Liver (tissue), 7 donors: ENCODE measurements at regions not wholly inside any gene's neighbourhood (a gene's known extent, or its start where the extent isn't known, plus 50 kb on each side); places are given as distances from the start of the nearest gene placed in this dataset.

ENCODE experiments used
- DNase-seq: peaks from one replicate; pipeline ENCODE4 v3.0.0-alpha.2; 2017; ENCODE audit warnings: low spot score
- H3K27ac ChIP-seq, 2 donors: one replicate each; pipeline ENCODE4 v1.7.0; 2013; ENCODE audit warnings: inconsistent platforms in 2 of 2, low read length in 2 of 2, control low read depth in 1 of 2, low read depth in 1 of 2, mild to moderate bottlenecking in 1 of 2
- H3K27me3 ChIP-seq, 4 donors: one replicate each; pipeline versions ENCODE4 v1.6.1 to v1.7.0; 2013; ENCODE audit warnings: low read length in 3 of 4, inconsistent platforms in 1 of 4, mild to moderate bottlenecking in 1 of 4, moderate library complexity in 1 of 4; ENCODE audit not compliant: control insufficient read depth in 4 of 4, insufficient read depth in 4 of 4
- H3K36me3 ChIP-seq, 4 donors: one replicate each; pipeline versions ENCODE4 v1.6.1 to v1.7.0; 2013; ENCODE audit warnings: low read length in 3 of 4, mild to moderate bottlenecking in 3 of 4, low read depth in 1 of 4, moderate library complexity in 1 of 4; ENCODE audit not compliant: control insufficient read depth in 4 of 4, insufficient read depth in 3 of 4
- H3K4me1 ChIP-seq, 4 donors: one replicate each; pipeline versions ENCODE4 v1.6.1 to v1.7.0; 2013; ENCODE audit warnings: low read length in 3 of 4, mild to moderate bottlenecking in 3 of 4, moderate library complexity in 1 of 4; ENCODE audit not compliant: control insufficient read depth in 4 of 4, insufficient read depth in 4 of 4
- H3K4me3 ChIP-seq, 3 donors: one replicate each; pipeline versions ENCODE4 v1.6.1 to v1.7.0; 2013; ENCODE audit warnings: low read length in 3 of 3, control low read depth in 1 of 3, low read depth in 1 of 3, mild to moderate bottlenecking in 1 of 3
- H3K9ac ChIP-seq, 2 donors: one replicate each; pipeline ENCODE4 v1.7.0; 2013; ENCODE audit warnings: low read length in 2 of 2, mild to moderate bottlenecking in 2 of 2, moderate library complexity in 2 of 2, control low read depth in 1 of 2, low read depth in 1 of 2
- H3K9me3 ChIP-seq, 4 donors: one replicate each; pipeline versions ENCODE4 v1.6.1 to v1.7.0; 2013; ENCODE audit warnings: low read length in 3 of 4; ENCODE audit not compliant: control insufficient read depth in 4 of 4
- EGR1 ChIP-seq, 2 donors: IDR thresholded peaks; 2 replicates each; pipeline ENCODE4 v1.6.1; 2016 to 2018; ENCODE audit warnings: antibody characterized with exemption in 2 of 2, low read depth in 2 of 2
- FOXA2 ChIP-seq: IDR thresholded peaks from 2 replicates; pipeline ENCODE4 v1.6.1; 2016; ENCODE audit warnings: antibody characterized with exemption
- HNF4A ChIP-seq, 2 donors: conservative IDR thresholded peaks; 2 replicates each; pipeline ENCODE4 v1.6.1; 2016; ENCODE audit warnings: antibody characterized with exemption in 2 of 2, mild to moderate bottlenecking in 2 of 2
- JUND ChIP-seq, 2 donors: IDR thresholded peaks; 2 replicates each; pipeline ENCODE4 v1.6.1; 2016; ENCODE audit warnings: antibody characterized with exemption in 2 of 2
- RAD21 ChIP-seq, 2 donors: IDR thresholded peaks; 2 replicates each; pipeline ENCODE4 v1.6.1; 2016; ENCODE audit warnings: antibody characterized with exemption in 2 of 2, mild to moderate bottlenecking in 2 of 2
- YY1 ChIP-seq: IDR thresholded peaks from 2 replicates; pipeline ENCODE4 v1.6.1; 2016; ENCODE audit warnings: antibody characterized with exemption, mild to moderate bottlenecking
- ZBTB33 ChIP-seq: IDR thresholded peaks from 2 replicates; pipeline ENCODE4 v1.6.1; 2016; ENCODE audit warnings: antibody characterized with exemption
- WGBS: extraction: QIAGEN DNeasy Blood & Tissue Kit; methylation state at CpG from one replicate; pipeline ENCODE4 v1.1.7; 2013; 5-methylcytosine and 5-hydroxymethylcytosine counted together
- TF ChIP-seq, protein P1 (sequence below): IDR thresholded peaks from 2 replicates; pipeline ENCODE4 v1.6.1; 2016; ENCODE audit warnings: antibody characterized with exemption
- TF ChIP-seq, protein P2 (sequence below): IDR thresholded peaks from 2 replicates; pipeline ENCODE4 v1.6.1; 2016; ENCODE audit warnings: antibody characterized with exemption
- donor health status: healthy.
- donor health status: healthy.
- donor health status: healthy.
- donor health status: healthy.

GRCh38 chr18:51647346-51647745 lies 449.9 kb upstream of the MEX3C start (continued):
- TF ChIP-seq, protein P1, sequence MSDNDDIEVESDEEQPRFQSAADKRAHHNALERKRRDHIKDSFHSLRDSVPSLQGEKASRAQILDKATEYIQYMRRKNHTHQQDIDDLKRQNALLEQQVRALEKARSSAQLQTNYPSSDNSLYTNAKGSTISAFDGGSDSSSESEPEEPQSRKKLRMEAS: no peak
- no peak for TF ChIP-seq EGR1 (IDR thresholded peaks at IDR 0.05; ENCODE audit: low read depth in 2 of 2)

DNA sequence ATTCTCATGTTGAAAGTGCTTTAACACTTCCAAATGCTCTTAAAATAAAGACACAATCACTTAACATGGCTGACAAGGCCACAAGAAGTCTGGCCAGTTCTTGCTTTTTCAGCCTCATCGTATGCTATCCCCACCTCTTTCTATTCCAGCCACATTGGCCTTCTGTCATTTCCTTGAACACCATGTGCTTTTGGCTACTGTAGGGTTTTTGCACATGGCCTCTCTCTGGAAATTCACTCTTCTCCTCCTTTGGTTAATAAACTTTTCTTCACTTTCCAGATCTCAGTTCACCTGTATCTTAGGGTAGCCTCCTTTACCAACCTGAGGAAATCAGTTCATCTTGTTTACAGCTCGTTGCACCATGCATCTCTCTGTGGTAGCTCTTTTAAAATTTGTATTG lies 450.5 kb upstream of the MEX3C start:
- Histone ChIP-seq H3K27ac (no peak overlapping the region), H3K4me1 (no peaks in the 10 kb centered on the region), H3K9me3 (no peaks in the 10 kb centered on the region), H3K4me3 (no peak overlapping the region), H3K27me3 (no peaks in the 10 kb centered on the region), H3K9ac (no peak overlapping the region), H3K36me3 (no peaks in the 10 kb centered on the region)
- no peak for TF ChIP-seq ZBTB33
- TF ChIP-seq JUND (IDR thresholded peaks at IDR 0.05): no peak
- TF ChIP-seq, protein P2, sequence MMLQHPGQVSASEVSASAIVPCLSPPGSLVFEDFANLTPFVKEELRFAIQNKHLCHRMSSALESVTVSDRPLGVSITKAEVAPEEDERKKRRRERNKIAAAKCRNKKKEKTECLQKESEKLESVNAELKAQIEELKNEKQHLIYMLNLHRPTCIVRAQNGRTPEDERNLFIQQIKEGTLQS: no peak
- TF ChIP-seq YY1: no peak
- no peak for TF ChIP-seq RAD21 (IDR thresholded peaks at IDR 0.05)
- TF ChIP-seq EGR1 (IDR thresholded peaks at IDR 0.05; ENCODE audit: low read depth in 2 of 2): no peak
- TF ChIP-seq, protein P1: no peak
- DNase-seq: no peak
- 69% methylated on average over 2 of the region's 2 CpGs for WGBS

- H3K27me3 ChIP-seq: peaks cover 0 to 3% (median 0%) of the 10 kb centered on the region in 4 donors
- H3K27ac ChIP-seq: no peak overlapping the region
- no peak overlapping the region for H3K9ac ChIP-seq
- no peak for TF ChIP-seq FOXA2
- TF ChIP-seq JUND (IDR thresholded peaks at IDR 0.05): no peak
- TF ChIP-seq, protein P2: no peak
- no peaks in the 10 kb centered on the region for H3K36me3 ChIP-seq
- no peaks in the 10 kb centered on the region for H3K9me3 ChIP-seq
- DNase-seq: no peak
- H3K4me1 ChIP-seq: no peaks in the 10 kb centered on the region
- whole genome bisulfite sequencing: 90% methylated on average over 1 of the region's 1 CpG
- no peak overlapping the region for H3K4me3 ChIP-seq
Observed at GRCh38 chr18:51649796-51650195, 452.3 kb upstream of the MEX3C start.

DNA sequence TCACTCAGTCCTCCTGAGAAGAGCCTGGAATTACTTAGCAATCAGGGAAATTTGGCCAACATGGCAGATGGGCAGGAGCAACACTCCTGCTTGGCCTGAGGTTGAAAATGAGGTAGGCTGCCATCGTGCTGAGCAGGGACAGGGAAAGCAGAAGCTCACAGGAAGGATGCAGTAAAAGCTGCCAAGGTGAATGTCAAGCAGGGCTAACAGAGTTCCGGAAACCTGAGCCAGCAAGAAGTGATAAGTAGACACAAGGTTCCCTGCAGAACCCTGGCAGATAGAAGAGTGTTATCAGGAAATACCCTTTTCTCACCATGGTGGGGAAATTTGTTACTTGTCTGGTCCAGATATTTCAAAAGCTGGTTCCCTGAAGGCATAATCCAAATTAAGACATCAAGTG lies 454.3 kb upstream of the MEX3C start:
- WGBS: 61% methylated on average over 2 of the region's 2 CpGs
- peaks cover 0 to 3% (median 0%) of the 10 kb centered on the region in 4 donors for H3K27me3 ChIP-seq
- no peaks in the 10 kb centered on the region for H3K4me1 ChIP-seq
- H3K4me3 ChIP-seq: no peak overlapping the region
- TF ChIP-seq, protein P1: no peak
- TF ChIP-seq ZBTB33 (no peak), JUND (IDR thresholded peaks at IDR 0.05) (no peak), HNF4A (conservative IDR thresholded peaks at IDR 0.05) (no peak)
- no peak overlapping the region for H3K27ac ChIP-seq
- H3K9me3 ChIP-seq: no peaks in the 10 kb centered on the region
- H3K9ac ChIP-seq: no peak overlapping the region
- H3K36me3 ChIP-seq: no peaks in the 10 kb centered on the region
- DNase-seq: no peak
